ENCODE measurements at regions not wholly inside any gene's neighbourhood (a gene's known extent, or its start where the extent isn't known, plus 50 kb on each side); places are given as distances from the start of the nearest gene placed in this dataset.
"Not testable (repeated sequence)": the region's sequence is repeated elsewhere in the genome, so short reads cannot be mapped to it uniquely, and the experiment has no call there.

GRCh38 chr5:18630458-18631045, 996.3 kb downstream of the TAF11L14 start:
- Histone ChIP-seq H3K9ac (ENCODE audit: low read depth, low read length) (no peak overlapping the region), H3K4me3 (ENCODE audit: low read length) (no peak overlapping the region), H3K9me3 (ENCODE audit: insufficient read depth, low read depth, low read length) (no peaks in the 10 kb centered on the region), H3K27ac (ENCODE audit: low read length) (no peak overlapping the region), H3K4me1 (ENCODE audit: insufficient read depth, low read length) (0 out of 2 replicates have a peak, but pooled peaks cover 8% of the 10 kb centered on the region), H3K27me3 (ENCODE audit: insufficient read depth, low read length) (no peaks in the 10 kb centered on the region), H3K36me3 (ENCODE audit: insufficient read depth, low read depth, low read length) (no peaks in the 10 kb centered on the region; the same call in 1 of the 2 replicates)

DNA sequence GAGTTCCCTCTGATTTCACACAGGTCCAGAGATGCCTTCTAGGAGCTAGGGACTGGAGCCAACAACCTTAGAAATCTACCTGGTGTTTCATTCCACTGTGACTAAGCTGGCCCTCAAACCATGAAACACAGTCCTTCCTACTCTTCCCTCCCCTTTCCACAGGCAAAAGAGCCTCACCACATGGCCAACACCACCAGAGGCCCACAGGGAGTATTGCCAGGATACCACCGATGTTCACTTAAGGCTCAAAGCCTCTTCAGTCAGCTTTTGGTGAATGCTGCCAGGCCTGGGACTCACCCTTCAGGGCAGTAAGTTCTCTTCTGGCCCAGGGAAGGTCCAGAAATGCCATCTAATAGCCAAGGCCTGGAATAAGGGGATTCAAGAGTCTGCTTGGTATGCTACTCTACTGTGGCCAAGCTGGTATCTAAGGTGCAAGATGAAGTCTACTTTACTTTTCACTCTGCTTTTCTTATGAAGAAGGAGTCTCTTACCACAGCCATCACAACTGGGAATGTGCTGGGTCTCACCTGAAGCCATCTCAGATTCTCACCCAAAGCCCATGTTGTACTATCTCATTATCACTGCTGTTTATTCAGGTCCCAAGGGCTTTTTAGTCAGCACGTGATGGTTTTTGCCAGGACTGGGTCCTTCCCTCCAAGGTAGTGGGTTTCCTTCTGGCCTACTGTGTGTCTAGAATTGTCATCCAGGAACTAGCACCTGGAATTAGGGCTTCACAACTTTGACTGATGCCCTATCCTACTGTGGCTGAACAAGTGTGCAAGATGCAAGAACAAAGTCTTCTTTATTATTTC, 1018.4 kb downstream of the TAF11L14 start:
- Histone ChIP-seq H3K9me3 (ENCODE audit: insufficient read depth, low read depth, low read length) (peaks cover 52% of the 10 kb centered on the region), H3K9ac (ENCODE audit: low read depth, low read length) (no peak overlapping the region), H3K27ac (ENCODE audit: low read length) (no peak overlapping the region), H3K36me3 (ENCODE audit: insufficient read depth, low read depth, low read length) (peaks cover 50% of the 10 kb centered on the region), H3K4me1 (ENCODE audit: insufficient read depth, low read length) (no peaks in the 10 kb centered on the region), H3K4me3 (ENCODE audit: low read length) (no peak overlapping the region), H3K27me3 (ENCODE audit: insufficient read depth, low read length) (no peaks in the 10 kb centered on the region)

GRCh38 chr5:18653216-18653752, 1019.0 kb downstream of the TAF11L14 start:
- no peak overlapping the region for H3K9ac ChIP-seq (ENCODE audit: low read depth, low read length)

GRCh38 chr5:18660511-18660910, 1026.3 kb downstream of the TAF11L14 start:
- Histone ChIP-seq H3K4me1 (ENCODE audit: insufficient read depth, low read length) (no peaks in the 10 kb centered on the region), H3K9me3 (ENCODE audit: insufficient read depth, low read depth, low read length) (no peaks in the 10 kb centered on the region; the same call in 1 of the 2 replicates), H3K36me3 (ENCODE audit: insufficient read depth, low read depth, low read length) (peaks cover 59% of the 10 kb centered on the region), H3K4me3 (ENCODE audit: low read length) (no peak overlapping the region), H3K27me3 (ENCODE audit: insufficient read depth, low read length) (no peaks in the 10 kb centered on the region), H3K27ac (ENCODE audit: low read length) (no peak overlapping the region), H3K9ac (ENCODE audit: low read depth, low read length) (no peak overlapping the region)

More at GRCh38 chr5:18653216-18653752, 1019.0 kb downstream of the TAF11L14 start:
- no peaks in the 10 kb centered on the region for H3K4me1 ChIP-seq (ENCODE audit: insufficient read depth, low read length)
- no peak overlapping the region for H3K27ac ChIP-seq (ENCODE audit: low read length)
- peaks cover 47% of the 10 kb centered on the region for H3K9me3 ChIP-seq (ENCODE audit: insufficient read depth, low read depth, low read length)
- H3K4me3 ChIP-seq (ENCODE audit: low read length) = no peak overlapping the region
- peaks cover 57% of the 10 kb centered on the region for H3K36me3 ChIP-seq (ENCODE audit: insufficient read depth, low read depth, low read length)
- H3K27me3 ChIP-seq (ENCODE audit: insufficient read depth, low read length) = no peaks in the 10 kb centered on the region

GRCh38 chr5:18662231-18662630, 1028.0 kb downstream of the TAF11L14 start:
- Histone ChIP-seq H3K27ac (ENCODE audit: low read length) (no peak overlapping the region), H3K9ac (ENCODE audit: low read depth, low read length) (no peak overlapping the region), H3K4me3 (ENCODE audit: low read length) (no peak overlapping the region), H3K4me1 (ENCODE audit: insufficient read depth, low read length) (peaks cover 4% of the 10 kb centered on the region; the same call in 1 of the 2 replicates), H3K36me3 (ENCODE audit: insufficient read depth, low read depth, low read length) (peaks cover 54% of the 10 kb centered on the region), H3K9me3 (ENCODE audit: insufficient read depth, low read depth, low read length) (no peaks in the 10 kb centered on the region; the same call in 1 of the 2 replicates), H3K27me3 (ENCODE audit: insufficient read depth, low read length) (no peaks in the 10 kb centered on the region)

- H3K9ac ChIP-seq (ENCODE audit: low read depth, low read length); H3K27ac ChIP-seq (ENCODE audit: low read length); H3K9me3 ChIP-seq (ENCODE audit: insufficient read depth, low read depth, low read length); H3K4me1 ChIP-seq (ENCODE audit: insufficient read depth, low read length); H3K27me3 ChIP-seq (ENCODE audit: insufficient read depth, low read length); H3K36me3 ChIP-seq (ENCODE audit: insufficient read depth, low read depth, low read length): not testable (repeated sequence)
- H3K4me3 ChIP-seq (ENCODE audit: low read length) = peak overlapping the region; percentile 37; the same call in 1 of the 2 replicates
Observed at GRCh38 chr5:18674212-18674611, 1040.0 kb downstream of the TAF11L14 start.

DNA sequence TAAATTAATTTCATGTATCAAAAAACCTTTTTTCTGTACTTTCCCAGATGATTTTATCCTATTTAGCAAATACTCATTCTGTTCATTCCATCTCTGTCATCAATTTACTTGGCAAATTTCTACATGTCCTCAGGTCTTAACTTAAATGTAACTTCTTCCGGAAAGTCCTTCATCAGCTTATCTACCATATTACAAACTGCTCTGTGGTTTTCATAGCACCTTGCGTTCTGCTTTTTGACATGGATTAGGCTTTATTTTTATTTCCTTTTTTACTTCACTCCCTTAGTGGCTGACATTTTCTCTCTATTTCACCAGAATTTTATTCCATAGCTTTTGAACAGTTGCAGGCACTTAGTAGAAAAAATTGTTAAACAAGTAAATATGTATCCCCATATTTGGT, 1040.8 kb downstream of the TAF11L14 start:
- peaks cover 6% of the 10 kb centered on the region for H3K4me1 ChIP-seq (ENCODE audit: insufficient read depth, low read length)
- no peaks in the 10 kb centered on the region for H3K36me3 ChIP-seq (ENCODE audit: insufficient read depth, low read depth, low read length)
- H3K27ac ChIP-seq (ENCODE audit: low read length) = no peak overlapping the region
- no peak overlapping the region for H3K9ac ChIP-seq (ENCODE audit: low read depth, low read length)
- H3K4me3 ChIP-seq (ENCODE audit: low read length) = no peak overlapping the region
- H3K27me3 ChIP-seq (ENCODE audit: insufficient read depth, low read length) = no peaks in the 10 kb centered on the region
- H3K9me3 ChIP-seq (ENCODE audit: insufficient read depth, low read depth, low read length) = no peaks in the 10 kb centered on the region

DNA sequence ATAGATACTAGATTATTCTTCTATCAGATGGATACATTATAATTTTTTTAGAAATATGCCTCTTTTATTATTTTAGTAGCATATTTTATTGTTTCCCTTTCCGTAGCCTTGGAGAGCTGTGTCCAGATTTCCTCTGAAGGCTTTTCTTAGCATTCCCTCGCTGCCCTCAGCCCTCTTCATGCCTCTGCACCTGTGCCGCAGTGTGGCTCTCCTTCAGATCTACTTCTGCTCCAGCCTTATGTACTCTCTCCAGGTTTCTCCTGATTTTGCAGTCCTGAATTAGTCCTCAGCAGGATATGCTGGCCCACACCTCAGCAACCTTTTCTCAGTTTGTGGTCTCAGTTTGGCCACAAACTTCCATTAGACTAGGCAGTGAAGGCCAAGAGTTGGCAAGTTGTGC, 1052.0 kb downstream of the TAF11L14 start:
- Histone ChIP-seq H3K27me3 (ENCODE audit: insufficient read depth, low read length) (no peaks in the 10 kb centered on the region), H3K27ac (ENCODE audit: low read length) (no peak overlapping the region), H3K36me3 (ENCODE audit: insufficient read depth, low read depth, low read length) (no peaks in the 10 kb centered on the region), H3K4me3 (ENCODE audit: low read length) (no peak overlapping the region), H3K4me1 (ENCODE audit: insufficient read depth, low read length) (peaks cover 7% of the 10 kb centered on the region), H3K9ac (ENCODE audit: low read depth, low read length) (no peak overlapping the region), H3K9me3 (ENCODE audit: insufficient read depth, low read depth, low read length) (no peaks in the 10 kb centered on the region)

DNA sequence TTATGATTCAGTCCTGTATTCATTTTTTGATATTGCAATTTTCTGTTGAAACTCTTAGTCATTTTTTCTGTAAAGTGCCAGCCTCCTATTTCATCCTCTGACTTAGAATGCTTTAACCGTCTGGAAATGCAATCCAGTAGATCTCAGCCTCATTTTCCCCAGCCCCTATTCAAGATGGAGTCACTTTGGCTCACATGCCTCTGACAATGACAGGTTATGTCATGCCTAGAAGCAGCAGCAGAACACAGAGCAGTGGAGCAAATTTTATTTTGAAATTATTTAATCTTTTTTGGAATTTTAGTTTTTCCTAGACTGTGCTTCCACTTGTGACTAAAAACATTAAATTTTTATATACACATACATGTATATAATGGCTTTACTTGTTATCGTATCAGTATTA, 1053.2 kb downstream of the TAF11L14 start:
- no peaks in the 10 kb centered on the region for H3K36me3 ChIP-seq (ENCODE audit: insufficient read depth, low read depth, low read length)
- no peak overlapping the region for H3K27ac ChIP-seq (ENCODE audit: low read length)
- no peaks in the 10 kb centered on the region for H3K9me3 ChIP-seq (ENCODE audit: insufficient read depth, low read depth, low read length)
- peaks cover 7% of the 10 kb centered on the region for H3K4me1 ChIP-seq (ENCODE audit: insufficient read depth, low read length)
- H3K27me3 ChIP-seq (ENCODE audit: insufficient read depth, low read length) = no peaks in the 10 kb centered on the region
- H3K4me3 ChIP-seq (ENCODE audit: low read length) = no peak overlapping the region
- H3K9ac ChIP-seq (ENCODE audit: low read depth, low read length) = no peak overlapping the region

DNA sequence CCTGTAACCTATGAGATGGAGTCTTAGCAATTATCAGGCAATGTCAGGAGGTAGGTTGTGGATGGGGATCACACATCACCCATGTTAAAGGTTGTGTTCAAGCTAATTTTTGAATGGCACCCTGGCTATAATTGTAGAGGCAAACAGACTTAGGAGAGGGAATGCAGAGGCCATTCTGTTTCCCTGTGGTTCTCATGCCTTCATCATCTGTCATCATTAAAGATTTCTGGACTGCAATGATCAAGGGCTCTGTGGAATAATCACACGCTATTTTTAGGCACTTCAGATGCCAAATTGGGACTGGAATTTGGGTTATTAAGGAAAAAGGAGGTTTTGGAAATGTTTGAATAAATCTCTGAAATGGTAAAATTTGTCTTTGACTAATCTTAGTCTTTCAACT, 1065.4 kb downstream of the TAF11L14 start:
- H3K4me1 ChIP-seq (ENCODE audit: insufficient read depth, low read length) = no peaks in the 10 kb centered on the region
- no peak overlapping the region for H3K4me3 ChIP-seq (ENCODE audit: low read length)
- H3K9me3 ChIP-seq (ENCODE audit: insufficient read depth, low read depth, low read length) = no peaks in the 10 kb centered on the region
- H3K36me3 ChIP-seq (ENCODE audit: insufficient read depth, low read depth, low read length) = no peaks in the 10 kb centered on the region
- H3K9ac ChIP-seq (ENCODE audit: low read depth, low read length) = no peak overlapping the region
- no peak overlapping the region for H3K27ac ChIP-seq (ENCODE audit: low read length)
- H3K27me3 ChIP-seq (ENCODE audit: insufficient read depth, low read length) = no peaks in the 10 kb centered on the region

DNA sequence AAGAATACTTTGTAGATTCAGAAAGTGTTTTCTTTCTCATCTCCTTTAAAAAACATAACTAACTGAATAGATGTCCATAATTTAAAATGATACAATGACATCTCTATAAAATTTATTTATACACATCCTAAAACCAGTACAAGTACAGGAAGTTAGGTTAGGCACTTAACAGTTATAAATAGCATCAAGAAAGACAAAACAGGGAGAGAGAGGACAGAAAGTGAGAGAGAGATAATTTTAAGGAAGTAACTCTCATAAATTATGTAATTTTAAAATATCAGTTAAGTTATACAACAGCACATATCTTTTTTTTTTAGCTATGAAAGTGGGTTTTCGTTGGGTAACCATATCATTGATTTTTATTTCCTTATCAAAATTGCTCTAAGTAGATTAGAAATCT, 1068.6 kb downstream of the TAF11L14 start:
- H3K9me3 ChIP-seq (ENCODE audit: insufficient read depth, low read depth, low read length) = no peaks in the 10 kb centered on the region

More for the DNA sequence above, 1068.6 kb downstream of the TAF11L14 start:
- Histone ChIP-seq H3K27ac (ENCODE audit: low read length) (no peak overlapping the region), H3K4me3 (ENCODE audit: low read length) (no peak overlapping the region), H3K4me1 (ENCODE audit: insufficient read depth, low read length) (no peaks in the 10 kb centered on the region), H3K27me3 (ENCODE audit: insufficient read depth, low read length) (no peaks in the 10 kb centered on the region), H3K9ac (ENCODE audit: low read depth, low read length) (no peak overlapping the region), H3K36me3 (ENCODE audit: insufficient read depth, low read depth, low read length) (no peaks in the 10 kb centered on the region)

Data from iPS-20b (cell line).